Neural progenitor cell (in vitro differentiated cells): ENCODE measurements at regions not wholly inside any gene's neighbourhood (a gene's known extent, or its start where the extent isn't known, plus 50 kb on each side); places are given as distances from the start of the nearest gene placed in this dataset.

Experiments
- DNase-seq: peaks from one replicate; pipeline ENCODE4 v3.0.0-alpha.2; 2016; ENCODE audit warnings: low spot score
- H2AFZ ChIP-seq: fragments of 200-600 bp; sonication (generic); replicated peaks from 2 replicates; pipeline ENCODE4 v1.6.1; 2016; ENCODE audit warnings: antibody characterized with exemption
- H3F3A ChIP-seq: fragments of 200-600 bp; sonication (generic); 2 replicates; pipeline ENCODE4 v1.6.1; 2016; ENCODE audit warnings: antibody characterized with exemption, low read depth
- H3K27ac ChIP-seq: fragments of 200-600 bp; sonication (generic); 2 replicates; pipeline ENCODE4 v1.5.1; 2016; ENCODE audit warnings: mild to moderate bottlenecking
- H3K27me3 ChIP-seq: fragments of 200-600 bp; sonication (generic); 2 replicates; pipeline ENCODE4 v1.6.1; 2016; ENCODE audit warnings: mild to moderate bottlenecking, moderate library complexity
- H3K36me3 ChIP-seq: fragments of 200-600 bp; sonication (generic); 2 replicates; pipeline ENCODE4 v1.5.1; 2016
- H3K4me1 ChIP-seq: fragments of 200-600 bp; sonication (generic); 2 replicates; pipeline ENCODE4 v1.6.1; 2016; ENCODE audit warnings: mixed run types
- H3K4me2 ChIP-seq: fragments of 200-600 bp; sonication (generic); 2 replicates; pipeline ENCODE4 v1.6.1; 2016
- H3K4me3 ChIP-seq: fragments of 200-600 bp; sonication (generic); 2 replicates; pipeline ENCODE4 v1.5.1; 2016
- H3K79me2 ChIP-seq: fragments of 200-600 bp; sonication (generic); 2 replicates; pipeline ENCODE4 v1.6.1; 2016; ENCODE audit warnings: low read depth
- H3K9ac ChIP-seq: fragments of 200-600 bp; sonication (generic); 2 replicates; pipeline ENCODE4 v1.6.1; 2016
- H3K9me3 ChIP-seq: fragments of 200-600 bp; sonication (generic); 2 replicates; pipeline ENCODE4 v1.5.1; 2016; ENCODE audit warnings: low read depth
- H4K20me1 ChIP-seq: fragments of 200-600 bp; sonication (generic); 2 replicates; pipeline ENCODE4 v1.6.1; 2016; ENCODE audit warnings: low read depth
- H3K27ac Mint-ChIP-seq: 3 replicates; pipeline ENCODE4 v1.8.0; 2021; ENCODE audit warnings: mixed read lengths
- H3K27me3 Mint-ChIP-seq: 2 replicates; pipeline ENCODE4 v1.8.0; 2022; ENCODE audit warnings: low read depth, mild to moderate bottlenecking, inconsistent platforms, moderate library complexity, mixed read lengths; ENCODE audit not compliant: insufficient read depth
- H3K36me3 Mint-ChIP-seq: 3 replicates; pipeline ENCODE4 v1.8.0; 2021; ENCODE audit warnings: mixed read lengths
- H3K4me1 Mint-ChIP-seq: 3 replicates; pipeline ENCODE4 v1.8.0; 2021; ENCODE audit warnings: mixed read lengths
- H3K4me3 Mint-ChIP-seq: 3 replicates; pipeline ENCODE4 v1.8.0; 2021; ENCODE audit warnings: mild to moderate bottlenecking, moderate library complexity, mixed read lengths
- H3K9me3 Mint-ChIP-seq: 3 replicates; pipeline ENCODE4 v1.8.0; 2020; ENCODE audit warnings: mixed read lengths
- CTCF ChIP-seq: fragments of 200-600 bp; sonication (generic); IDR thresholded peaks from 2 replicates; pipeline ENCODE4 v1.5.1; 2017; ENCODE audit warnings: antibody characterized with exemption, mild to moderate bottlenecking
- EZH2 ChIP-seq: fragments of 200-600 bp; sonication (generic); IDR thresholded peaks from 2 replicates; pipeline ENCODE4 v1.6.1; 2017; ENCODE audit warnings: antibody characterized with exemption, mild to moderate bottlenecking, moderate library complexity
- EZH2phosphoT487 ChIP-seq: fragments of 200-600 bp; sonication (generic); IDR thresholded peaks from 2 replicates; pipeline ENCODE4 v1.6.1; 2017; ENCODE audit warnings: antibody characterized with exemption

GRCh38 chr10:3928078-3928477 is 143.1 kb upstream of the KLF6 start:
- Histone ChIP-seq H3K9ac (no peak overlapping the region), H3K4me3 (no peak overlapping the region), H3K4me1 (no peaks in the 10 kb centered on the region), H3K27me3 (no peaks in the 10 kb centered on the region), H2AFZ (no peak overlapping the region), H3K9me3 (no peaks in the 10 kb centered on the region), H3F3A (no peaks in the 10 kb centered on the region), H3K4me2 (no peak overlapping the region), H3K27ac (no peak overlapping the region), H3K79me2 (no peaks in the 10 kb centered on the region), H3K36me3 (no peaks in the 10 kb centered on the region), H4K20me1 (no peaks in the 10 kb centered on the region)
- TF ChIP-seq EZH2phosphoT487, result no peak
- TF ChIP-seq EZH2, result no peak
- no peak for TF ChIP-seq CTCF
- Mint-ChIP-seq H3K9me3 (peaks cover 2% of the 10 kb centered on the region), H3K36me3 (no peaks in the 10 kb centered on the region), H3K27ac (no peak overlapping the region), H3K4me3 (no peak overlapping the region), H3K27me3 (peaks cover 5% of the 10 kb centered on the region), H3K4me1 (peaks cover 7% of the 10 kb centered on the region)
- no peak for DNase-seq

DNA sequence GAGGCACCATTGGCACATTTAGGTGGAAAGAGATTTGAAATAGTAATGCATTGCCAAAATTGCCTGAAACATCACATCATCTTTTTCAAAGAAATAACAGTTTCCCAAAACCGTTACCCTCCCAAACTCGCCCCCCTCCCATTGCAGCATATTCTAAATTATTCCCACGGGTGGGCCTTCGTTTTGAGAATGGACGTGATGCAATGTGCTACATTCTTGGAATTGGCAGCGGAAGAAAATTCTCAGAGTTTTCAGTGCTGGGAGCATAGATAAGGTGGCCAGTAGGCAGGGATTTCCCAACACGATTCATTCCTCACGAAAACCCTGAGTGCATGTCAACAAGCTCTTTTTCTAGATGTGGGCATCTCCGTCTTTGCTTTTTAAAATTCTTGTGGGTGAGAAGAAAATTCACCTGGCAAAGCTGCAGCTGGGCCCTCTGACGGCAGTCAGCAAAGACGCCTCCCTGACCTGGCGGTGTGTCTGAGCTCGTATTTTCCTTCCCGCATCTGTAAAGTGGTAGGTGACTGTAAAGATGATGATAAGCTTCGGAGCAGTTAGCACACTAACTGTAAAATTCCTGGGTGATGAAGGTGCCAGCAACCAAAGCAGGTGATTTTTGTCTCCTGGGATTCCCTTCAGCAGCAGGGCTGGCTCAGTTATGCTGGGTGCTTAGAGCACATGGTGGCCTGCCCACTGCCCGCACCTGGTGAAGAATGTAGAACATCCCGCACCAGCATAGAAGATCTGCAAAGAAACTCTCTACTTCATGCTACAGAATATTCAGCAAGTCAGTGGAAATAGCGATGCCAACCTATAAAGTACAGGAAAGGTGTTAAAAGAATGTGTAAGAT is 141.9 kb upstream of the KLF6 start:
- Histone ChIP-seq H3K4me3 (no peak overlapping the region), H3K9me3 (no peaks in the 10 kb centered on the region), H3K27me3 (no peaks in the 10 kb centered on the region), H3K27ac (no peak overlapping the region), H4K20me1 (no peaks in the 10 kb centered on the region), H3F3A (no peaks in the 10 kb centered on the region), H3K4me1 (no peaks in the 10 kb centered on the region), H3K36me3 (no peaks in the 10 kb centered on the region), H3K9ac (no peak overlapping the region), H3K4me2 (no peak overlapping the region), H2AFZ (no peak overlapping the region), H3K79me2 (no peaks in the 10 kb centered on the region)
- Mint-ChIP-seq H3K4me1 (peaks cover 7% of the 10 kb centered on the region), H3K27ac (no peak overlapping the region), H3K4me3 (no peak overlapping the region), H3K9me3 (peaks cover 5% of the 10 kb centered on the region), H3K36me3 (no peaks in the 10 kb centered on the region), H3K27me3 (peaks cover 7% of the 10 kb centered on the region)
- no peak for TF ChIP-seq EZH2
- no peak for TF ChIP-seq CTCF
- no peak for TF ChIP-seq EZH2phosphoT487
- DNase-seq, result no peak

DNA sequence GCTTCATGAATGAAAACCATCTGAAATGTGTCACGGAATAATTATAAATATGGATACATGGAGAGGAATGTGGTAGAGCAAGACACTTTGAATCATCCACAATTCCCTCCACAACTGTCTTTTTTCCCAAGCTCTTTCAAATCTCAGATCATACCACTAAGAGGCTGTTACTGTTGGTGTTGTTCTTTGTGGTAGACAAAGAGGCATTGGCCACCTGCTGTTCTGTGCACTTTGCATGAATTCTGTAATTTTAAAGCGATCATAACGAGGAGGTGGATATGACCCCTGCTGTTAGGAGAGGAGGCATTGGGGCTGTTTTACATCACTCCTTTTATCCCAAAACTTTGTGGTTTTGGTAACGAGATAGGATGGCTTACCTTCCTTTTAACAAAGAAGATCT is 141.2 kb upstream of the KLF6 start:
- H3K79me2 ChIP-seq, result no peaks in the 10 kb centered on the region
- H4K20me1 ChIP-seq, result no peaks in the 10 kb centered on the region
- Mint-ChIP-seq H3K27me3 (peaks cover 7% of the 10 kb centered on the region), H3K4me1 (peaks cover 6% of the 10 kb centered on the region), H3K27ac (no peak overlapping the region), H3K36me3 (no peaks in the 10 kb centered on the region), H3K4me3 (no peak overlapping the region), H3K9me3 (peaks cover 5% of the 10 kb centered on the region)
- no peak for DNase-seq
- no peak overlapping the region for H2AFZ ChIP-seq
- H3K4me1 ChIP-seq, result no peaks in the 10 kb centered on the region
- TF ChIP-seq CTCF, result no peak
- H3K9me3 ChIP-seq, result no peaks in the 10 kb centered on the region
- H3K27me3 ChIP-seq, result no peaks in the 10 kb centered on the region
- no peak overlapping the region for H3K4me3 ChIP-seq
- no peaks in the 10 kb centered on the region for H3K36me3 ChIP-seq
- no peak overlapping the region for H3K9ac ChIP-seq
- H3K27ac ChIP-seq, result no peak overlapping the region
- H3F3A ChIP-seq, result no peaks in the 10 kb centered on the region
- H3K4me2 ChIP-seq, result no peak overlapping the region
